Dedifferentiated amniotic fluid mesenchymal stem cell (primary cell): ENCODE measurements at regions not wholly inside any gene's neighbourhood (a gene's known extent, or its start where the extent isn't known, plus 50 kb on each side); places are given as distances from the start of the nearest gene placed in this dataset.
"Not testable (repeated sequence)": the region's sequence is repeated elsewhere in the genome, so short reads cannot be mapped to it uniquely, and the experiment has no call there.

Experiments used
- DNase-seq: peaks from one replicate; pipeline ENCODE4 v3.0.0-alpha.2; 2016; ENCODE audit errors: extremely low spot score

DNA sequence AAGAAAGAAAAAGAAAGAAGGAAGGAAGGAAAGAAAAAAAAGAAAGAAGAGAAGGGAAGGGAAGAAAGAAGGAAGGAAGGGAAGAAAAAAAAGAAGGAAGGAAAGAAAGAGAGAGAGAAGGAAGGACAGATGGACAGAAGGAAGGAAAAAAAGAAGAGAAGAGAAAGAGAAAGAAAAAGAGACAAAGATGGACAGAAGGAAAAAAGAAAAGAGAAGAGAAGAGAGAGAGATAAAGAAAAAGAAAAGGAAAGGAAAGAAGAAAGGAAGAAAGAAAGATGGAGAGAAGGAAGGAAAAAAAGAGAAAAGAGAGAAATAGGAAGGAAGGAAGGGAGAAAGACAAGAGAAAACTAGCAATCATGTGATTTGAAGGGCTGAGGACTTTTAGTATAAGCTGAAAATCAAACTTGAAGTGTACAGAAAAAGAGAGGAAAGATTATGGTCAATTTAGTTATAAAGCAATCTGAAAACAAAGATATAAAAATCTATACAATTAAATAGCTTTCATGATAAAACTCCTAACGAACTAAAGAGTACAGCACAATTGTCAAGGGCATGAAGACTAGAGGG, 115.3 kb downstream of the LTN1 start:
- no peak for DNase-seq

DNA sequence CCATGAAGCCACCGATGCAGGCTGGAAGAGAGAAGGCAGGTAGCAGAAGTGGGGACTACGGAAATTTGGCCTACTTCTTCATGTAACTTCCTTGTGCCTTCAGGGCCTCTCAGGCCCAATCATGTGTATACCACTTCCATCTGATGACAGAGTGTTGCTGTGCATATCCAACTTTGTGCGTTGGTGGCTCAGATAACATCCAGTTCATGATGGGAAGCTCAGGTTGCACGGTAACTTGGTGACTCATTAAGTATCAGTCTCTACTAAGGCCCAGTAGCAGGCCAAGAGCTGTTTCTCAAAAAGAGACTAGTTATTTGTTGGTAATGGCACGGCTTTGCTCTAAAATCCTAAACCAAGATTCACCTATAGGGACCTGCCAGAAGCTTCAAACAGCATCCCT, 117.6 kb downstream of the LTN1 start:
- no peak for DNase-seq

DNA sequence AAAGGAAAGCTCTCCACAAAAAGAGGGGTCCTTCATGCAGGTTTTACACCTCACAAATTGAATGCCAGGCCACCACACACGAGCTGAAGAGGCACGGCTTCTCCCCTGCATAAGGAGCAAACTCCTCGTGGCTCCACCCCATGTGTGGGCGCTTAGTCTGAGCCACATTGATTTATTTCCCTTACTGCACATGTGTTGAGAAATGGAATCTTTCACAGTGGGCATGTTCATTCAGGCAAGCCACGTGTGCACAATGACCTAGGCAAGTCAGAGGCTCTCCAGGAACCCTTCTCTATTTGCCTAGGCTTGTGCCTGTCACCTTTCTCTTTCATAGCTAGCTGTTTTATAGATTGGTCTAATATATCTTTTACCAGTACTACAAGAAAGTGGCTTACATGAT, 120.5 kb downstream of the LTN1 start:
- no peak for DNase-seq

DNA sequence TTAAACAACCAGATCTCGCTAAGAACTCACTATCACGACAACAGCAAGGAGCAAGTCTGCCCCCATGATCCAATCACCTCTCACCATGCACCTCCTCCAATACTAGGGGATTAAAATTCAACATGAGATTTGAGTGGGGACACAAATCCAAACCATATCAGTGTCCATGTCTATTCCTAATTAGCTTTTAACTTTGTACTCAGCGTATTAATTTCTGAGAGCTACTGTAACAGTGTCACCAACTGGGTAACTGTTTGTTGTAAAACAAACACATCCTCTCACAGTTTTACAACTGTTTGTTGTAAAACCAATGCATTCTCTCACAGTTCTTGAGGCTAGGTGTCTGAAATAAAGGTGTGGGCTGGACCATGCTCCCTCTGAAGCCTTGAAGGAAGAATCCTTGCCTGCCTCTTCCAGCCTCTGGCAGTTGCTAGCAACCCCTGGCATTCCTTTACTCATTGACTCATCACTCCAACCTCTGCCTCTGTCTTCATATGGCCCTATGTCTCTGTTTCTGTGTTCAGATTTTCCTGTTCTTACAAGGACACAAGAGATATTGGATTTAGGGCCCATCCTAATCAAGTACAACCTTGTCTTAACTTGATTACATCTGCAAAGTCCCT, 121.2 kb downstream of the LTN1 start:
- no peak for DNase-seq

DNA sequence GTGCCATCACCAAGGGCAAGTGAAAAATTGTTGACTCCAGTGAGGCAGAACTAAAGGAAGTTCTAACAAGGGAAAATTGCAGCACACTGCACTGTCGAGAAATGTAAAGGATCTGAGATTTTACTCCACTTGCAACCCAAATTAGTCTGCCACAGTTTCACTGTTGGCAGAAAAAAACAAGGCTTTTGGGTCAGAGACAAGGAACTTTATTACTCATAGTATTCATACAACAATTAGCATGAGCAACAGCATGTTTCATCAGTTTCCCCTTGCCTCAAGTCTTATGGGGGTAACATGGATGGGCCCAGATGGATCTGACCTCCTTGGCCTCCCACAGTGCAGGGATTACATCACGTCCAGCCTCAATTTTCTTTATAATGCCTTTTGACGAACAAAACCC, 125.3 kb downstream of the LTN1 start:
- peak; percentile 40 for DNase-seq

DNA sequence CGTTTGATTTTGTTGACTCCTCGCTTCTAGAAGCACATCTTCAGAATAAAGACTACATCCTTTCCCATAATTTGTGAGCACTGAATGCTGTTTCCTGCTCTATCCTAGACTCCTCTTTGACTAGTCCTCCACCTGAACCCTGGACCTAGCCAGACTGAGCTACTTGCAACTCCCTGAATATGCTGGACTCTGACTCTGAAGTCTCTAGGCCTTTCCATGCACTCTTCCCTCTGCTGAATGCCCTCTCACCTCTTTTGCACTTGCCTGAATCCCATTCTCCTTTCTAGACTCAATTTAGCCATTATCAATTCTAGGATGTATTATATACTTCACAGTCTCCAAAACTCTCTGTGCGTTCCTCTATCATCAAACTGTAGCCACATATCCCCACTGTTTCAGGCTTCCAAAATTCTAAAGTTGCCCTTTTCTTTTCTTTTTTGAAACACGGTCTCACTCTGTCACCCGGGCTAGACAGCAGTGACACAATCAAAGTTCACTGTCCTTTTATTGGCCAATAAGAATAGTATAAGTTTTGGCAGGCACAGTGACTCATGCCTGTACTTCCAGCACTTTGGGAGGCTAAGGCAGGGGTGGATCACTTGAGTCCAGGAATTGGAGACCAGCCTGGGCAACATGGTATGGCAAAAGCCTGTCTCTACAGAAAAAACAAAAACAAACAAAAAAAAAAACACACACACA, 127.0 kb downstream of the LTN1 start:
- no peak for DNase-seq

DNA sequence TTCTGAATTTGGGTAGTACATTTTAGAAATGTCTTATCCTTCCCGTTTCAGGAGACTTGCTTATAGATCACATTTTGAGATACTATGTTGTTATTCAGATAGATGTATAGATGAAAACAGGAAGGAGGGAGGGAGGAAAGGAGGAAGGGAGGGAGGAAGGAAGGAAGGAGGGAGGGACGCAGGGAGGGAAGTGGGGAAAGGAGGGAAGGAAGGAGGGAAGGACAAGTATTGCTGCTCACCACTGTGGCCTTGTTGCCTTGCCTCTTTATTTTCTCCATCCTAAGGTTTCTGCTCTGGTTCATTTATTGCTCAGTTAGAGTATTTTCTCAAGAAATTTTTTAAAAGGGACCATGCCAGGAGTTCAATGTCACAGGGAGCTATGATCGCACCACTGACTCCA, 134.3 kb downstream of the LTN1 start:
- DNase-seq: no peak

DNA sequence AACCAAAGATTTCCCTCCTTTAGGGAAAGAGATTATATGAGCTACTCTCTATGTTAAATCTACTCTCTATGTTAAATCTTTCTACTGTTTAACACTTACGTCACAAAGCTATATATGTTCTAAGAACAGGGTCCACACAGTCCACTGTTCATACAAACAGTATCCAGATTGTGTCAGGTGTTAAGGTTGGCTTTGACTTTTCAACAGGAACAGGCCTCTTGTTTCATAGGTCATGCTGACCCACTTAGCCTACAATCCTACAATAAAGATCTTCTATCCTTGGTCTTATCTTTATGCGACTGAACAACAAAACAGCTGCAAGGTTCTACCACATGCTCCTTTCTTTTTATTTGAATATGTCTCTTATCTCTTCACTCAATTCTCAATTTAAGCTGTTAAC, 134.9 kb downstream of the LTN1 start:
- no peak for DNase-seq

DNA sequence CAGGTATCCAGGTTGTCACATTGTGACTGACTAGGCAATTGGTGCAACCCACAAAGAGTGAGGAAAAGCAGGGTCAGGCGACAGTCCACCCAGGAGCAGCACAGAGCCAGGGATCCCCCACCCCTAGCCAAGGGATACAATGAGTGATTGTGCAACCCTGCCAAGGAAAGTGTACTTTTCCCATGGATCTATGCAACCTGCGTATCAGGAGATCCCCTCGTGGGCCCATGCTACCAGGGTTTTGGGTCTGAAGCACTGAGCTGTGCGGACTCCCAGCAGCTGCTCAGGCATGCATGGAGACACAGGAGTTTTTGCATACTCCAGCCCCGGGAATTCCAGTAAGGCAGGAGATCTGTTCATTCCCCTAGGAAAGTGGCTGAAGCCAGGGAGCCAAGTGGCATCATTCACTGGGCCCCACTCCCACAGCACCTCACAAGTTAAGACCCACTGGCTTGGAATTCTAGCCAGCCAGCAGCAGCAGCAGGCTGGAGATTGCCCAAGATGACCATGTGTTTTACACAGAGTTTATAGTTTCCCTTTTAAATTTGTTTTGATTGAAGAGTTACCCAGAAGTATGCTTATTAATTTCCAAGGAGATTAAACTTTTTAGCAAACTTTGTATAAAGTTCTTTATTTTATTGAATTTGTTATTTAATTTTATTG, 136.0 kb downstream of the LTN1 start:
- no peak for DNase-seq

DNA sequence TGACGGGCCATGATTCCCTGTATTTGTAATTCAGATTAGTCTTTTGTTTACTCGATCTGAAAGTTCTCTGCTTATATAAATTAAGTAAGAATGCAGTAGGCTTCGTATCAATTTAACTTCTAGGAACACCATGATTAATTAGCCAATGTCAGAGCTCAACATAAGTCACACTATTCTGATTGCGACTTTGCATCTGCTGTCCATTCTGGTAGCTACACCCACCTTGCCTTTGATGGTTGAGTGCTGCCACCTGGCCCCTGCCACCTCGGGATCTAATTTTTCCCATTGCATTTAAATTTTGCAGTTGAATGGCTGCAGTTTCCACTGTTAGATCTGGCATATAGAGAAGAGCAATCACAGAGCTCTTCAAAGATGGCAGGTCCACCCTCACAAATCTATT, 140.0 kb downstream of the LTN1 start:
- DNase-seq: no peak

DNA sequence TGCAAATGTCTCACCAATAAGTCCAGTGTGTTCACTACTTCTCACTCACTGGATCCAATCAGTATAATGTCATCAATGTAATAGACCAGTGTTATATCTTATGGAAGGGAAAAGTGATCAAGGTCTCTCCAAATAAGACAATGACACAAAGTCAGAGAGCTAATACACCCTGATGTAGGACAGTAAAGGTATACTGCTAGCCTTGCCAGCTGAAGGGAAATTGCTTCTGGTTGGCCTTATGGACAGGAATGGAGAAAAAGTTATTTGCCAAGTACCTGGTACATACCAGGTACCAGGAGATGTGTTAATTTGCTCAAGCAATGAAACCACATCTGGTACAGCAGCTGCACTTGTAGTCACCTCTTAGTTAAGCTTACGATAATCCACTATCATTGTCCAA, 141.0 kb downstream of the LTN1 start:
- no peak for DNase-seq

DNA sequence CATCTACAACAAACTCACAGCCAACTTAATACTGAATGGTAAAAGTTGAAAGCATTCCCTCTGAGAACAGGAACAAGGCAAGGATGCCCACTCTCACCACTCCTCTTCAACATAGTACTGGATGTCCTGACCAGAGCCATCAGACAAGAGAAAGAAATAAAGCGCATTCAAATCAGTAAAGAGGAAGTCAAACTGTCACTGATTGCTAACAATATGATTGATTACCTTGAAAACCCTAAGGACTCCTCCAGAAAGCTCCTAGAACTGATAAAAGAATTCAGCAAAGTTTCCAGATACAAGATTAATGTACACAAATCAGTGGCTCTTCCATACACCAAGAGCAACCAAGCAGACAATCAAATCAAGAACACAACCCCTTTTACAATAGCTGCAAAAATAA, 153.4 kb downstream of the LTN1 start:
- DNase-seq: not testable (repeated sequence)

DNA sequence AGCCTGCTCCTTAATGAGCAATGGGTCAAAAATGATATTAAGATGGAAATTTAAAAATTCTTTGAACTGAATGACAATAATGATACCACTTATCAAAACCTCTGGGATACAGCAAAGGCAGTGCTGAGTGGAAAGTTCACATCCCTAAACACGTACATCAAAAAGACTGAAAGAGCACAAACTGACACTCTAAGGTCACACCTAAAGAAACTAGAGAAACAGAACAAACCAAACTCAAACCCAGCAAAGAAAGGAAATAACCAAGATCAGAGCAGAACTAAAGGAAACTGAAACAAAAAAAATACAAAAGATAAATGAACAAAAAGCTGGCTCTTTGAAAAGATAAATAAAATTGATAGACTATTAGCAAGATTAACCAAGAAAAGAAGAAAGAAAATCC, 155.3 kb downstream of the LTN1 start:
- not testable (repeated sequence) for DNase-seq

DNA sequence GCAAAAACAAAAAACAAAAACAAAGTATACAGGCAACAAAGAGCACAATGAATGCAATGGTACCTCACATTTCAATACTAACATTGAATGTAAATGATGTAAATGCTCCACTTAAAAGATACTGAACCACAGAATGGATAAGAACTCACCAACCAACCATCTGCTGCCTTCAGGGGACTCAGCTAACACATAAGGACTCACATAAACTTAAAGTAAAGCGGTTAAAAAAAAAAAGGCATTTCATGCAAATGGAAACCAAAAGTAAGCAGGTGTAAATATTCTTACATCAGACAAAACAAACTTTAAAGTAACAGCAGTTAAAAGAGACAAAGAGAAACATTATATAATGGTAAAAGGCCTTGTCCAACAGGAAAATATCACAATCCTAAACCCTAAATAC, 156.1 kb downstream of the LTN1 start:
- not testable (repeated sequence) for DNase-seq

DNA sequence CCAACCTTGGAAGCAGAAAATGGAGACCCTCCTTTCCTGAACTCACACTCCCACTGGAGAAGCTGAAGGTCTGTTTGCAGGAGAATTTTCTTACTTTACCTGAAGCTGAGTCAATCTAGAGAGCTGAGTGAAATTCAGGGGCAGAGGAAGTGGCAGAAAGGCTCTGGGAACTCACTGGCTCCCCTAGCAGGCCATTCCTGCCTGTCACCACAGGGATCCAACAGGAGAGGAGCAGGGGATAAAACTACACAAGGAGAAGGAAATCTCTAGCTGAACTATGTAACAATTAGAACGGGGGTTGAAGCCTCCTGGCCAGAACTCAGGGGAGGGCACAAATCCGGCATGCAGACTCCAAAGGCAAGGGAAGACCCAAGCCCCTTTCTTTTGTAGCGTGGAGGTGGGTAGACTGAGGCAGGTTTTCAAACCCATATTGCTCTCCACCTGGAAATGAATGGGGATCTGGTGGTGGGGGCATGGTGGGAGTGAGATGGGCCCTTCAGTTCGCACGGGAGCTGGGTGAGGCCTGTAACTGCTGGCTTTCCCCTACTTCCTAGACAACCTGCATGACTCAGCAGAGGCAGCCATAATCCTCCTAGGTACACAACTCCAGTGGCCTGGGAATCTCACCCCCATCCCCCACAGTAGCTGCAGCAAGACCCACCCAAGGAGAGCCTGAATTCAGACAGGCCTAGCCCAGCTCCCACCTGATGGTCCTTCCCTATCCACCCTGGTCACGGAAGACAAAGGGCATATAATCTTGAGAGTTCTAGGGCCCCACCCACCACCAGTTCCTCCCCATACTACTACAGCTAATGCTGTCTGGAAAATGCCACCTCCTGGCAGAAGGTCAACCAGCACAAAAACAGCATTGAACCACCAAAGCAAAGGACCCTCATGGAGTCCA, 158.1 kb downstream of the LTN1 start:
- no peak for DNase-seq

DNA sequence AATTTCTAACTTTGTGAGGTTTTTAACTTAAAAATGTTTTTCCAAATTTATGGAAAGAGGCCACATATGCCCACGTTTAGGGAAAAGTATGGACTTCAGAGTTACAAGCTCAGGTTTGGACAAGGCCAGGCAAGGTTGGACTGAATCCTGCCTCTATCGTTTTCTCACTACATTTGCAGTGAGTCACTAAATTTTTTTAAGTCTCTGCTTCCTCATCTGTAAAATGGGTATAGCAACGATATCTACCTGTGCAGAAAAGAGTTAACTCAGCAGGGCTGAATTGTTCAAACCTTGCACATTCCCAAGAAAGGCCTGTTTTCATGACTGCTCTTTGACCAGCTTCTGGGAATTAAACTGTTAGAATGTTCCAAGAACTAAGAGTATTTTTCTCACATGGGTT, 159.1 kb downstream of the LTN1 start:
- no peak for DNase-seq

DNA sequence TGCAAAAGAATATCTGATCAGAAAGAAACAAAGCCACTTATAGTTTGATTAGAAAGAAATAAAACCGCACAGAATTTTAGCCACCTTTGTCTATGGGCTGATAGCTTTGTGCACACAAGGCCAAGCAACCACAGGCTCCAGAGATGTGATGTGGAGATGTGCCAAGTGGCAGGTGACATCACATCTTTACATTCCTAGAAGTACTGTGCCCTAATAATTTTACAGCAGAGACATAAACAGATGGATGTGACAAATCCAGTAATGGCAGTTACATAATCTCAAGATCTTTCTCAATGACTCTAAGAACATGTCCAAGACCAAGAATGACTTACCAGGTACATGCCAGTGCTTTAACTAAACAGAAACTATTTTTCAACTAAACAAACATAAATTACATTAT, 159.5 kb downstream of the LTN1 start:
- no peak for DNase-seq

DNA sequence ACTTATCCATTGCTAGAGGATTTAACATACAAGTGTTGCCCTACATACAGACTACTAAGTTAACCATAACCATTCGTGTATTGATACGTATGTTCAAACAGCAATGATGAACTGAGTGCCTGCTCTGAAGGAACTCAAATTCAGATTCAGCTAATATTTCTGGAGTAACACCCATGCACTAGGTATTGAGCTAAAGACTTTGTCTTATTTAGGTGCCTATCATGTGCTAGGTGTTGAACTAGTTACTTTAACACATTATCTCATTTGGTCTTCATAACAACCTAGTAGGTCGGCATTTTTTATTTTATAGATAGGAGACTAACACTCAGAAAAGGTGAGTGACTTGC, 160.0 kb downstream of the LTN1 start:
- no peak for DNase-seq

DNA sequence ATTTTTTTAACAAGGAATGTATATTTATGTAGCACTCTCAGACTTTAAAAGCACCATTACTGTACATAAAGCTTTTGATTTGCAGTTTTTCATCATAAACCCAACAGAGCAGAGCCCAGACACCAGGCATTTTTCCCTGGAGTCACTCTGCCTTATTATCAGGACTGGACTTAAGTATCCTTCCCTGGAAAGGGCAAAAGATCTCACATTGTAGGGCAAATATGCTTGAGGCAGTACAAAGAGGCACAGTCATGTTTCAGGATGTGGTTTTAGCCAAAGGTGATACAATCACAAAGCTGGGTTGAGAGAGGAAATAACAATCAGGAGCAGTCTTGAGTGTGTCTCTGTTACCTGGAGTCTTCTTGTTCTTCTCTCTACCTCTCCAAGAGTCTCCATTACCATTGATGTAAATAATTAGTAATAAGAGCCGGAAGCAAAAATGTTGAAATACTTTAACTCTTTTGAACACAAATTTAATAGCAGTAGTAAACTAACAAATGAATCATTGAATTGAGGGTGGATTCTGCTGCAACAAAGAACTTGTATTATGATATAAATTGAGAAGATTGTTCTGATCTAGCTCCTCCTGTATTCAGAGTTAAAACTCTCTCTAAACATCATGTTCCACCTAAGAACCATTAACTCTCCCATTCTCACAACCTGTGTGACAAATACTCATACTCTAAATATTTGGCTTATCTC, 160.5 kb downstream of the LTN1 start:
- no peak for DNase-seq

DNA sequence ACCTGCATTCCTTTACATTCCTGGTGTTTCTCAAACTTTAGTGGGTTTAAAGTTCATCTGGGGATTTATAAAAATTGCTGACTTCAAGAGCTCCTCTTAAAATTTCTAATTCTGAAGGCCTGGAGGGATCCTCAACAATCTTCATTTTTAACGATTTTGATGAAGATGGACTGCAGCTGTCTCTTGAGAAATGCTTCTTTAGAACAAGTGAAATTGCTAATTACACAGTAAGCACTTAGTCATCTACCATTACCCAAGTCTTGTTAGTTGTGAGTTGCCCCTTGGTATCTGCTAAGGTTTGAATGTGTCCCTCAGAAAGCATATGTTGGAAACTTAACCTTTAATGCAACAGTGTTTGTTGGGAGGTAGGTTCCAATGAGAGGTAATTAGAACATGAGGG, 163.7 kb downstream of the LTN1 start:
- DNase-seq: no peak

DNA sequence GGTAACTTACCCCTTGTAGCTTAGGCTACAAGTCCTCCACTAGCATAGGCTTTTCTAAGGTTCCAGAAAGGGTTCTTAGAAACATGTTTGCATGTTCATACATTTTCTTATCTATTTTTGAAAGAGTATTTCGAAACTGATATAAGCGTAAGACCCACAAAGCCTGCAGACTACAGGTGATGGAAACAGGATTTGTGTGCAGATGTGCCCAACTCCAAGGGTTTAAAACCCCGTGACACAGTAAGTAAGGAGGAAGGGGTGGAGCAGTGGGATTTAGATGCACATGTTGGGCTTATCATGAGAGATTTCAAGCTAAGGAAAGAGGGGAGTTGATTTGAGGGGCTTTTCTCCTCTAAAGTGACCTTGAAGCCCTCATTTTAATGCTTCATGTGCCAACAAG, 164.7 kb downstream of the LTN1 start:
- DNase-seq: no peak

DNA sequence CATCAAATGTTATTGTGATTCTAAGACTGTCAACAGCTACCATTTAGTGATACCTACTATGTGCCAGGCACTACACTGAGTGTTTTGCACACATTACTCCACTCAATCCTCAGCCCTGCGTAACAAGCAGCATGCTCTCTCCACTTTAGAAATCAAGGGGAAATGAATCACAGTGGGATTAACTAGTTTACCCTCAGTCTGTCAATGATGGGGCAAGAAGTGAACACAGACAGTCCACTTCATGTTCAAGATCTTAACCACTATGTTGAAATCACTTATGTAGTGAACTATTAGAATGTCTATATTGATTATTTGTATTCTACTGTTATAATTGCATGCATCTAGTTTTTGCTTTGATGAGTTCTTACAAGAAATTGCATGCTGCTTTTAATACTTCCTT, 165.3 kb downstream of the LTN1 start:
- no peak for DNase-seq
